ENCODE measurements at regions not wholly inside any gene's neighbourhood (a gene's known extent, or its start where the extent isn't known, plus 50 kb on each side); places are given as distances from the start of the nearest gene placed in this dataset.

GRCh38 chr2:67619204-67619603, 222.1 kb downstream of the ETAA1 start:
- TF ChIP-seq NR2C2 (CRISPR knock-in tag; IDR thresholded peaks at IDR 0.05) (no peak), ATF6 (CRISPR knock-in tag; IDR thresholded peaks at IDR 0.05) (no peak)
- TF ChIP-seq, protein P1, sequence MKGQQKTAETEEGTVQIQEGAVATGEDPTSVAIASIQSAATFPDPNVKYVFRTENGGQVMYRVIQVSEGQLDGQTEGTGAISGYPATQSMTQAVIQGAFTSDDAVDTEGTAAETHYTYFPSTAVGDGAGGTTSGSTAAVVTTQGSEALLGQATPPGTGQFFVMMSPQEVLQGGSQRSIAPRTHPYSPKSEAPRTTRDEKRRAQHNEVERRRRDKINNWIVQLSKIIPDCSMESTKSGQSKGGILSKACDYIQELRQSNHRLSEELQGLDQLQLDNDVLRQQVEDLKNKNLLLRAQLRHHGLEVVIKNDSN (CRISPR knock-in tag; IDR thresholded peaks at IDR 0.05), result no peak
